Stimulated activated CD4-positive, alpha-beta T cell treated with anti-CD3 and anti-CD28 coated beads, Interleukin-1b, Interleukin-23, amount 100 ng/mL, for 1 hour (primary cell): ENCODE measurements at regions not wholly inside any gene's neighbourhood (a gene's known extent, or its start where the extent isn't known, plus 50 kb on each side); places are given as distances from the start of the nearest gene placed in this dataset.

Experiments
- DNase-seq, 2 donors: peaks; one replicate each; pipeline ENCODE4 v3.0.0-alpha.2; 2020; ENCODE audit warnings: low read depth in 2 of 2

GRCh38 chr17:77321649-77322513 lies 181.1 kb downstream of the SEC14L1 start:
- DNase-seq, result no peak

- DNase-seq, result no peak
These were observed 182.0 kb downstream of the SEC14L1 start for GRCh38 chr17:77322514-77323412.

- DNase-seq, result no peak
These were observed 182.8 kb downstream of the SEC14L1 start for GRCh38 chr17:77323413-77324171.

DNA sequence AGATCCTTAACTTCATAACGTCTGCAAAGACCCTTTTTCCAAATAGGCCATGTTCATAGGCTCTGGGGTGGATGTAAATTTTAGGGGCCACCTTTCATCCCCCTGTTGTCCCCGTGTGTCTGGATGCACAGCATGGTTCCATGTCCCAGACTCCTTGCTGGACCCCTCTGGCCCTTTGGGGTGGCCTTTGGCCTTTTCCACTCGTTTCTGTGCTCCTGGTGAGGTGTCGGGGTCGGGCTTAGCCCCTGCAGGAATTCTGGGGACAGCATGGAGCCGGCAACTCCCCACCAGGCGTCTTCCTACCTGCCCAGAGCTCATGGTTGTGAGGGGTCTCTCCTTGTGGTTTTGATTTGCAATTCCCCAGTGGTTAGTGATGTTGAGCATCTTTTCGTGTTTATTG lies 183.5 kb downstream of the SEC14L1 start:
- no peak for DNase-seq

GRCh38 chr17:77325577-77326075 lies 184.9 kb downstream of the SEC14L1 start:
- DNase-seq, result no peak

DNA sequence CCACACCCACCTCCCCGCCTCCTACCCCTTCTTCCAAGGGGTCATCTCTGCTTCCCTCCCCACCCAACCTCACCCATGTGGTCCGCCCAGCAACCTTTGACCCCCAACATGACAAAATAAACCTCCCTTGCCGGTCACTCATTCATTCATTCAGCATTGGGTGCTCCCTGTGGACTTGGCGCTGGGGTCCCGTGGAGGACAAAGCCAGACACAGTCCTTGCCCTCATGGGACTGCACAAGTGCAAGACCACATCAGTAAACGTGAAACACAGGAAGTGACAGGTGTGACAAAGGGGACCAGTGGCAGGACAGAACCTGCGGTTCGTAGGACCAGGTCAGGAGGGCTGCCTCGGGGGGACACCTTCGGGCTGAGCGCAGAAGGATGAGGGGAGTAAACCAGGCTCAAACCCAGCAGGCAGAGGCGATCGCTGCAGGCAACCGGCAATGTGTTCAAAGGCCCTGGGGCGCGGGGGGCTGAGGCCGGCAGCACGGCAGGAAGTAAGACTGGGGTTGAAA lies 185.4 kb downstream of the SEC14L1 start:
- DNase-seq, result no peak

DNA sequence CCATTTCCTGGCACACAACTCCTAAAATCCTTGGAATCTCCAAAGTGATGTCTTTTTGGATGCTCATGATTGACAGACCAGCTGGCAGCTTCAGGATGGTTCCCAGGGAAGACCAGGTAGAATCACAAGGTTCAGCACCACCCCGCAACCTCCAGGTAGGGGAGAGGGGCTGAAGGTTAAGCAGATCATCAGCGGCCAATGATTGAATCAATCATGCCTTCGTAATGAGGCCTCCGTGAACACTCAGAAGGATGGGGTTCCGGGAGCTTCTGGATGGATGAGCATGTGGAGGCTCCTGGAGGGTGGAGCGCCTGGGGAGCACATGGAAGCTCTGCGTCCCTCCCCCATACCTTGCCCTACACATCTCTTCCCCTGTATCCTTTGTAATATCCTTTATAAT lies 185.9 kb downstream of the SEC14L1 start:
- DNase-seq, result no peak

DNA sequence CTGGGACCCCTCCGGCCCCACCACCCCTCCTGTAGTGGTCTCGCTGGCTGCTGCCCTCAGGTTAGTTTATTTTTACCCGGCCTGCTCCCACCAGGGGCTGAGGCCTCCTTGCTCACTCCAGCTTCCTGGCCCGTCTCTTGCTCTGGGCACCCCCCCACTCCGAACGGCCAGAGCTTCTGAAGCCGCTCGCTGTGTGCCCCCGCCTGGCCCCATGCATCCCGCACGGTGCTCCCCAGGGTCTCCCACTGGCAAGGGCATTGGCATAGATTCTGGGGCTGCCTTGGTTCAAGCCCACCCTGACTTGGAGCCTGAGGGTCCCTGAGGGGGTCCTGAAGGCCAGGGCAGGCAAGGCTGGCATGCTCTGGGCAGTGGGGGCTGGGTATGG lies 186.4 kb downstream of the SEC14L1 start:
- DNase-seq, result no peak

- DNase-seq, result no peak
These were observed 187.0 kb downstream of the SEC14L1 start for GRCh38 chr17:77327566-77328464.

DNA sequence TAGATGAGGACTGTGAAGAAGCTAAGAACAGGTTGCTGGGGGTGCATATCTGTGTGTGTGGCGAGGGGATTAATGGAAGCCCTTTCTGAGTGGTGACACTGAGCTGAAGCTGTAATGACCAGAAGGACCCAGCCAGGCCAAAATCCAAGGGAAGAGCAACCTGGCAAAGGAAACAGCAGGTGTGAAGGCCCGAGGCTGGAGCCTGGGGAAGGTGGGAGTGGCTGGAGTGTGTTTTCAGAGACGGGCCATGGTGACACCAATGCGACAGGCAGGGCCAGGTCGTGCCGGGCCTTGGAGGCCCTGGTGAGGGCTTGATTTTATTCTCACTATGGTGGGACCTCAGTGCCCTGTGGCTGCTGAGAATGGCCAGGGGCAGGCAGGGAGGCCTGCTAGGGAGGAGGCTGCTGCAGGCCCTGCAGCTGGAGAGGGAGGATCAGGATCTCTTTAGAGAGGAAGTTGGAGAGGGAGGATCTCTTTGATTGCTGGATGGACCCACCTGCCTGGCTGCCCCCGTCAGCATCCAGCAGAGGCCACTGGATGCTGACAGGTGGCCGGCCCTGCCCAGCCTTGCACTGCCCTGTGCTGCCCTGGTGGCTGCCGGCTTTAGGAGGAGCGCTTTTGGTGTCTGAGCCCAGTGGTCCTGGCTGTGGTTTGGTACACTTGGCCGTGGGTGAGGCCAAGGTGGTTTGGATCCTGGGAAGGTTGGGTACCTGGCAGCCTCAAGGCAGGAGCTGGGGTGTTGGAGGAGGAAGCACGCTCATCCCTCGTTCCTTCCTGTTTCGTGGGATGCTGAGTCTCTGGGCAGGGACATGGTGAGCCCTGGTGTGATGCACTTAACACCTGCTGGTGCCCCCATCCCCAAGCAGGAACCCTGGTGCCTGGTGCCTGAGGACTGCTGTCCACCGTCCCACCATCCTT lies 188.3 kb downstream of the SEC14L1 start:
- DNase-seq, result no peak

DNA sequence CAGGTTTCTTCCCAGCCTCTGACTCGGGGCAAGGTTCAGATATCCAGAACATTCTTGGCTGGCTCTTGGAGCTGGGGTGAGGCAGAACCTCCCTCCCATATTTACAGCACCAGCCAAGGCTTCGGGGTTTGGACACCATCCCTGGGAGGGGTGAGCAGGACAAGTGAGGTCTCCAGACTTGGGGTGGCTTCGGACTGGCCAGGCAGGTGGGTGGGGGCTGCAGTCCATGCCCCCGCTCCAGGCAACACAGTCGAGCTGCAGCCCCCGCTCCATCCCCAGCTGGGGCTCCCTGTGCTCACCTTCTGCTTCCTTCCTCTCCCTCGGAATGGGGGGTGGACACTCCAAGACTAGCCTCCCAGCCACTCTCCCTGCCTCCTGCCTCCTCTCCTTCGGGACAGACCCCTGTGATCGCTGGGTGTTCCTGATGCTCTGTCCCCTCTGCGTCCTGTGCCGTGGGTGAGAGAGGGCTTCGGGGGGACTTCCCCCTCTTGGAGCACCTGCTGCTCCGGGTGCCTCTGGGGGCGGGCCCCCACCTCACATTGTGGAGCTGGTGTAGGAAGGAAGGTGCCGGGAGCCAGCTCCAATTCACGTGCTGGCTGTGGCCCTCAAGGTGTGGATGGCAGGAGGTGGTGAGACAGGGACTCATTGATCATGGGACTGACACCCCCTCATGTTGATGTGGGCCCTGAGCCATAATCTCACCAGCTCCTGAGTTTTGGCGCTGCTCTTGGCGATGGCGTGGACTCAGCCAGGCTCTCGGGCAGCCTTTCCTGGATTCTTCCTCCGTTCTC lies 189.2 kb downstream of the SEC14L1 start:
- DNase-seq, result no peak

DNA sequence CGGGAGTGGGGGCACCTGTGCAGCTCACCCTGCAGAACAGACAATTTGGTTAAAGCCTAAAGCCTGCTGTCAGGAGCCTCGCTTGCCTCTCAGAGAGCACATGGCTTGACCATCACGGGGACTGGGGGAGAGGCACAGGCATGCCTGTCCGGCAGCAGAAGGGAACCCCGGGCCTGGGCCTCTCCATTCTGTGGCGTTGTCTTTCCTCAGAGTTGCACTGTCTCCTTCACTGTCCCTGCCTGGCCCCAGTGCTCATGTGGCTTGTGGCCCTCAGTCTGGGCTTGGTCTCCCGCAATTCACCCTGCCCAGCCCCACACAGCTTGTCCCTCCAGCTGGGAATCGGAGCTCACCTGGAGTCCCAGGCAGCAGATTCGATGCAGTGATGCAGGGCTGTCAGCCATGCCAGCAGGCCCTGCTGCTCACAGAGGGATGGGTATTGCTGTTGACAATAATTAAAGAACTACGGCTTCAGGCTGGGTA lies 189.9 kb downstream of the SEC14L1 start:
- no peak for DNase-seq

DNA sequence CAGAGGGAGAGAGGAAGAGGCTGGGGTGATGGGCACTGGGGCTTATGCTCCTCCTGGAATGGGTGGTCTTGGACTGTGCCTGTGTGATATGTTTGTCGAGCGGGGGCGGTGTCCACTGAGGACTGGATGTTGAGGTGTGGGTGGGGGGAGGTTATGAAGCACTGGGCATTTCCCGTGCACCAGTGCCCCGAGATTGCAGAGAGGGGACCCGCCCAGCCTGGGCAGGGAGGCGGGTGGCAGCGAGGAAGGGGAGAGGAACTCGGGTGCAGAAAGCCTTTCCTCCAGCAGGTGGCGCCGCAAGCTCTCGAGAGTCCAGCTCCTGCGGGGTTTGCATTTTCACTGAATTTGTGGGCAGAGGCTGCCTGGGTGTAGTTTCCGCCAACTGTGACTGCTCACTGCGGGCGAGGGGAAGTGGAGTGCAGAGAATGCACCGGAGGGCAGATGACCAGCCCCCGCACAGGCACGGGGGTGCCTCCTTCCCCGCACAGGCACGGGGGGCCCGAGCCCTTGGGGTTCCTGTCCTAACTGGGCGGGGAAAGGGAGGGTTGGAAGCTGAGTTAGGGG lies 190.6 kb downstream of the SEC14L1 start:
- peak; percentile 92 to 96 for DNase-seq

GRCh38 chr17:77332034-77332971 lies 191.5 kb downstream of the SEC14L1 start:
- no peak for DNase-seq

DNA sequence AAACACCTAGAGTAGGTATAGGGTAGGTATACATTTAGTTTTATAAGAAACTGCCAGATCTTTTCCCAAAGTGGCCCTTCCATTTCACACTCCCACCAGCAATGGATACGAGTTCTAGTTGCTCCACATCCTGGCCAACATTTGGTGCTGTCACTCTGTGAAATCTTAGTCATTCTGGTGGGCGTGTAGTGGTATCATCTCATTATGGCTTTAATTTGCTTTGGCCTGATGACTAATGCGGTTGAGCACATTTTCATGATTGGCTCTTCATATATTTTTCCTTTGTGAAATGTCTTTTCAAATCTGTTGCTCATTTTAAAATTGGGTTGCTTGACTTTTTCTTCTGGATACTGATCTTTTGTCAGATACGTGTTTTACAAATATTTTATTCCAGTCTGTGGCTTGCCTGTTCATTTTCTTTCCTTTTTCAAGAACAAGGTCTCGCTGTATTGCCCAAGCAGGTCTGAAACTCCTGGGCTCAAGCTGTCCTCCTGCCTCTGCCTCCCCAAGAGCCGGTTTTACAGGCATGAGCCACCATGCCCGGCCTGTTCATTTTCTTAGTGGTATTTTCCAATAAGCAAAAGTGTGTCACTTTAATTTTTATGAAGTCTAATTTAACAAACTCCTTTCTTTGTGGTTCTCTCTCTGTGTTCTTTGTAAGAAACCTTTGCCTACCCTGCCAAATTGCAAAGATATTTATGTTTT lies 192.4 kb downstream of the SEC14L1 start:
- no peak for DNase-seq

DNA sequence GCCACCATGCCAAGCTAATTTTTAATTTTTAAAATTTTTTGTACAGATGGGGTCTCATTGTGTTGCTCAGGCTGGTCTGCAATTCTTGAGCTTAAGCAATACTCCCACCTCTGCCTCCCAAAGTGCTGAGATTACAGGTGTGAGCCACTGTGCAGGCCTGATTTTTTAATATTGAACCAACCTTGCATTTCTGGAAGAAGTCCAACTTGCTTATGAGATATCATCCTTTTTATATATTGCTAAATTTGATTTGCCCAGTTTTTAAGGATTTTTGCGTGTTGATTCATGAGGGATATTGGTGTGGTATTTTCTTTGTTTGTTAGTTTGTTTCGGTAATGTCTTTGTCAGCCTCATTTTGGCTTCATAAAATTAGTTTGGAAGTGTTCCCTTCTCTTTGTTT lies 196.4 kb downstream of the SEC14L1 start:
- DNase-seq, result no peak
